GM20000 (cell line): ENCODE measurements at regions not wholly inside any gene's neighbourhood (a gene's known extent, or its start where the extent isn't known, plus 50 kb on each side); places are given as distances from the start of the nearest gene placed in this dataset.

Experiments used
- DNase-seq: peaks from one replicate; pipeline ENCODE4 v3.0.0; 2012; ENCODE audit warnings: low spot score
- TF ChIP-seq, protein P1 (sequence below): IDR thresholded peaks from 2 replicates; pipeline ENCODE4 v1.5.1; 2012; ENCODE audit warnings: mild to moderate bottlenecking, control low read depth; ENCODE audit errors: extremely low read depth, missing control alignments

DNA sequence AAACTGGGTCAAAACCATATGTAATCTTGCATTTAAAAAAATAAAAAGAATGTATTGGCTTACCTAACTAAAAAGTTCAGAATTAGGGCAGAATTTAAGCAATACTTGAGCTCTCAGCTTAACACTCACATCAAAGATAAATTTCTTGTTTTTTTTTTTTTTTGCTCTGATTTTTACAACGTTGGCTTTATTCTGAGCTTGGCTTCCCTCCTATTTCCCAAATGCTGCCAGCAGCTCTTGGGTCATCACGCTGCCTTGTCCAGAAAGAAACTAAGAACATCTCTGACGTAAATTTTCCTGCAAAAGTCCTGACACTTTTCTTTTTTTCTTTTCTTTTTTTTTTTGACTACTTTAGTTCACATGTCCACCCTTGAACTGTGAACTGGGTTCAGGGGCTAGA, 150.6 kb upstream of the TGFBR2 start:
- no peak for DNase-seq
- TF ChIP-seq, protein P1, sequence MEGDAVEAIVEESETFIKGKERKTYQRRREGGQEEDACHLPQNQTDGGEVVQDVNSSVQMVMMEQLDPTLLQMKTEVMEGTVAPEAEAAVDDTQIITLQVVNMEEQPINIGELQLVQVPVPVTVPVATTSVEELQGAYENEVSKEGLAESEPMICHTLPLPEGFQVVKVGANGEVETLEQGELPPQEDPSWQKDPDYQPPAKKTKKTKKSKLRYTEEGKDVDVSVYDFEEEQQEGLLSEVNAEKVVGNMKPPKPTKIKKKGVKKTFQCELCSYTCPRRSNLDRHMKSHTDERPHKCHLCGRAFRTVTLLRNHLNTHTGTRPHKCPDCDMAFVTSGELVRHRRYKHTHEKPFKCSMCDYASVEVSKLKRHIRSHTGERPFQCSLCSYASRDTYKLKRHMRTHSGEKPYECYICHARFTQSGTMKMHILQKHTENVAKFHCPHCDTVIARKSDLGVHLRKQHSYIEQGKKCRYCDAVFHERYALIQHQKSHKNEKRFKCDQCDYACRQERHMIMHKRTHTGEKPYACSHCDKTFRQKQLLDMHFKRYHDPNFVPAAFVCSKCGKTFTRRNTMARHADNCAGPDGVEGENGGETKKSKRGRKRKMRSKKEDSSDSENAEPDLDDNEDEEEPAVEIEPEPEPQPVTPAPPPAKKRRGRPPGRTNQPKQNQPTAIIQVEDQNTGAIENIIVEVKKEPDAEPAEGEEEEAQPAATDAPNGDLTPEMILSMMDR = no peak

DNA sequence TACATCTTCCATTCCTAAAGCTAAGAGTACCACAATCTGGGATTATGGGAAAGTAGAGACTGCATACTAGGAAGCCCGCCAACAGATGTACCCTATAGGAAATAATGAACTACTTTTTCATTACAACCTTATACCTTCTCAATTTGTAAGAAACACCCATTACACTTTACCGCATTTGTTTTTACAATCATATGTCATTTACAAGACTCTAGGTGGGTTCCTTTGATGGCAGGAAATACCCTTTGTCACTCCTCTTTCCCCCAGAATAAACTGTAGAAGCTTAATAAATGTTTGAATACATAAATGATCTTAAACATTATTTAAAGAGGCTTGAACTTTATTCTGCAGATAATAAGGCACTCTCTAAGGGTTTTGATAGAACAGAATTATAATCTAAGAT, 150.1 kb upstream of the TGFBR2 start:
- no peak for DNase-seq

DNA sequence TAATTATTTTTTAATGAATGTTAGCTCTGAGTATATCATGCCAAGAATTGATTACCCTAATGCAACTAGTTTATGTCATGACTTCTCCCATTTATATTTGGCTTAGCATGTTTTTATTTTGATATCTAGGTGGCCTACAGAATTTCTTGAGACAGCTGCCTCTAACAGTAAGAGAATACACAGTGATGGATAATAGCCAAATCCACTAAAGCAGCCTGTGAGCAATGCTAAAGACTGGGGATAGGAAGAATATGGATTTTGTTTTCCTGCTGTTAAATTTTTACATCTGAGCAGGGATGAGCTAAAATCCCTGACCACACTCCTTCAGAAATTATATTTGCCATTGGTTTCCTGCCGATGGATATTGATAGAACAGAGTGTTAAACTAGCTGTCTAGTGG, 149.3 kb upstream of the TGFBR2 start:
- TF ChIP-seq, protein P1 = no peak

More for the DNA sequence above, 150.1 kb upstream of the TGFBR2 start:
- TF ChIP-seq, protein P1 = no peak

DNA sequence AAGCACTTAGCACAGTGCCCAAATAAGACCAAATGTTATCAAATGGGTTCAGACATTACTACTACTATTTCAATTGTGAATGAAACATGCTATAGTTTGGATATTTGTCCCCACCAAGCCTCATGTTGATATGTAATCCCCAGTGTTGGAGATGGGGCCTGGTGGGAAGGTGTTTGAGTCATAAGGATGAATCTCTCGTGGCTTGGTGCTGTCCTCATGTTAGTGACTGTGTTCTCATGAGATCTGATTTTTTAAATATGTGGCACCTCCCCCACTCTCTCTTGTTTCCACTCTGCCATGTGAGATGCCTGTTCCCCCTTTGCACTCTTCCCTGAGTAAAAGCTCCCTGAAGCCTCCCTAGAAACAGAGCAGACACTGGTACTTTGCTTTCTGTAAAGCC, 148.7 kb upstream of the TGFBR2 start:
- TF ChIP-seq, protein P1 = no peak

More for the DNA sequence above, 149.3 kb upstream of the TGFBR2 start:
- no peak for DNase-seq

DNA sequence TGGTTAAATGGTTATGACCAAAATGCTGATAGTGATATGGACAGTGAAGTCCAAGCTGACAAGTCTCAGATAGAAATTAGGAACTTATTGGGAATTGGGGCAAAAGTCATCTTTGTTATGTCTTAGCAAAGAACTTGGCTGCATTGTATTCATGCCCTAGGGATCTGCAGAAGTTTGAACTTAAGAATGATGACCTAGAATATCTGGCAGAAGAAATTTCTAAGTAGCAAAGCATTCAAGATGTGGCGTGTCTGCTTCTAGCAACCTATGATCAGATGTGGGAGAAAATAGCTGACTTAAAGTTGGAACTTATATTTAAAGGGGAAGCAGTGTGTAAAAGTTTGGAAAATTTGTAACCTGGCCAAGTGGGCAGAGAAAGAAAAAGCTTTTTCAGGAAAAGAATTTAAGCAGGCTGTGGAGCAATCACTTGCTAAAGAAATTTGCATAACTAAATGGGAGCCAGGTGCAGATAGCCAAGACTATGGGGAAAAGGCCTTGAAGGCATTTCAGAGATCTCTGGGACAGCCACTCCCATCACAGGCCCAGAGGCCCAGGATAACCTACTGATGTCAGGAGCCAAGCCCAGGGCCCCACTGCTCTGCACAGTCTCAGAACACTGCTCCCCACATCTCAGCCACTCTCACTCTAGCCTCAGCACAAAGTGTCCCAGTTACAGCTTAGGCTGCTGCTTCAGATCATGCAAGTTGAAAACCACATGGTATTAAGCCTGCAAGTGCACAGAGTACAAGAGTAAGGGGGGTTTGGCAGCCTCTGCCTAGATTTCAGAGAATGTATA, 147.8 kb upstream of the TGFBR2 start:
- TF ChIP-seq, protein P1 = no peak
- DNase-seq = no peak

More for the DNA sequence above, 148.7 kb upstream of the TGFBR2 start:
- DNase-seq = no peak

DNA sequence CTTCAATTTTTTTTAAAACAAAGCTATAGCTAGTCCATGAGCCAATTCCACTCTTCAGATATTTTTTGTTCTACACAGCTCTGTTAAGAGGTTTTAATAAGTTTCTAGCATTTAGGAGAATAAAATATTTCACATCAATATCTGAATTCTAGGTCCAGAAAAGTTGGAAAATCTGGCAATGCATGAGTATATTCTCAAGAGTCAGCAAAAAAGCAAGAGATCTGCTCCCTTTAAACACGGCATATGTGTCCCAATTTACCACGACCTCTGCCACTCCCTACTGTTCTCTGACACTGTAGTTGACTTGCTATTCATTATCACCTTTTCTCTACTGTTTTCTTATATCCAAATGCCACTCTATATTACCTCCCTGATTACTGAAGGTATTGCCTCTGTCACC, 145.1 kb upstream of the TGFBR2 start:
- TF ChIP-seq, protein P1 = no peak
- no peak for DNase-seq

DNA sequence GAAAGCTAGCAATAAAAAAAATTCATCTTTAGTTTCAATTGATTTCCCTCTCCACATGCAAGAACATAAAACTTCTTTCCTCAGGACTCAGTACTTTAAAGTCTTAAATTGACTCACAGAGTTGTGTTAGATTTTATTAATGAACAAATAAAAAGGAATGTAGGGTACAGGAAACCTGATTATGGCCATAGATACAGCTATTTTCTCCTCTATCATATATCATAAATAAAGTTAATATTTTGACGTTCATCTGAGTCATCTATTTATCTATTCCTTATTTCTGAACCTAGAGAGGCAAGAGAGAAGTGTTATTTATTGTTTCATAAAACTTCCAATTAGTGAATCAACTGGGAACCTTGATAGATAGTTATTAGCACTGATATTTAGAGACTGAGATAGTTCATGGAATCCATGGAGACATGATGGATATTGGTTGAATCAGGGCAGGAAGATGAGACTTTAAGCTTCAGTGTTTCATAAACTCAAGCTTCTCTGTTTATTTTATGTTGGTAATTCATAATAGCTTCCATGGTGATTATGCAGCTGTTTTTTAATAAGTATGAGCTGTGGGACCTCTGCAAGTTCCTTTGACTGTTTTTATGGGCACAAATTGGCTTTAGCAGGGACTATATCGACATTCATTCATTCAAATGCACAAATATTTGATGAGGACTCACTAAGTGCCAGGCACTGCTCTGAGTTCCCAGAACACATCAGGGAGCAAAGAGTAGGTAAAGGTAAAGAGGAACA, 143.5 kb upstream of the TGFBR2 start:
- no peak for DNase-seq
- TF ChIP-seq, protein P1 = no peak
